HG03280 (cell line): ENCODE measurements at regions not wholly inside any gene's neighbourhood (a gene's known extent, or its start where the extent isn't known, plus 50 kb on each side); places are given as distances from the start of the nearest gene placed in this dataset.
"Not testable (repeated sequence)": the region's sequence is repeated elsewhere in the genome, so short reads cannot be mapped to it uniquely, and the experiment has no call there.

Experiments
- ATAC-seq: cut with Tn5 transposase; IDR thresholded peaks from one replicate; pipeline ENCODE4 v1.9.1; 2021; ENCODE audit warnings: mild to moderate bottlenecking, moderate library complexity; ENCODE audit not compliant: unreplicated experiment

DNA sequence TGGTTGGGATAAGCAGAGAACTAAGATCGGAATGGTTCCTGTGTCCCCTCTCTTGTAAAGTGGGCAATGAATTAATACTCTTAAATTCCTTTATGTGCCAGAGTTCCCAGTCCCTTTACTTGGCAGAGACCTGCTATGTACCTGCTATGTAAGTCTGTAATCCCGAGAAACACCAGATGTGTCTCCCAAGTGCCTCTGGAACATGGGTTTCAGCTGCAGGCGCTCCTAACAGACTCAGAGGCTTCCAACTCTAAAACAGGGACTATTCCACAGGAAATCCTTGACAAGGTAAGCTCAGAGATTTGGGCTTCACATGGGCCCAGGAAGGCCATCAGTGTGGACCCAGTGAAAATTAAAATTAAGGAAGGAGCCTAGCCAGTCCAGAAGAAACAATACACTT, 117.7 kb upstream of the PLCL2 start:
- ATAC-seq = no peak

DNA sequence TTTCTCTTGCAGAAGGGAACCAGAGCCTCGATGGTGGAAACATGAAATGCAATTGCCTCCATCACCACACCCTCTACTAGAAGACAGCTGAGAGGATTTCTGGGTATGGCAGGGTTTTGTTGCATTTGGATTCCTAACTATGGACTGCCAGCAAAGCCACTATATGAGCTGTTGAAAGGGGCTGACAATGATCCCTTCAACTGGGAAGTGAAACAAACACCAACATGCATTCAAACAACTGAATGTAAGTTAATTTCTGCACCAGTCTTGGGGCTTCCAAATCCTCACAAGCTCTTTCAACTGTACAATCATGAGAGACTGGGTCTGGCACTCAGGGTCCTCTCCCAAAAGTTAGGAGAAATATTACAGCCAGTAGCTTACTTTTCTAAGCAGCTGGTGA, 116.7 kb upstream of the PLCL2 start:
- ATAC-seq = no peak

DNA sequence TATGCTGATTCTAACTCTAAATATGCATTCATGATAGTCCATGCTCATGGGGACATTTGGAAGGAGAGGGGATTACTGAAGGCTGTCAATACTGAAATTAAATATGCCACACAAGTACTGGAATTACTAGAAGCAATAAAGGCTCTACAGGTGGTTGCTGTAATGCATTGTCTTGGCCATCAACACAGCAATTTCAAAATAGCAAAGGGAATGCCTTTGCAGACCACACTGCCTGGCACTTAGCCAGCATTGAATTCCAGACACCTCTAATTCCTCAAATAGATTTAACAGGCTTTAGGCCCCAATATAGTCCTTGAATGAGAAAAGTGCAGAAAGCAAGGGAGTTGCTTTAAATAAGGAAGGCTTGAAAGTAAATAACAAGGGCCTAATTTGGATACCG, 115.8 kb upstream of the PLCL2 start:
- ATAC-seq = no peak

DNA sequence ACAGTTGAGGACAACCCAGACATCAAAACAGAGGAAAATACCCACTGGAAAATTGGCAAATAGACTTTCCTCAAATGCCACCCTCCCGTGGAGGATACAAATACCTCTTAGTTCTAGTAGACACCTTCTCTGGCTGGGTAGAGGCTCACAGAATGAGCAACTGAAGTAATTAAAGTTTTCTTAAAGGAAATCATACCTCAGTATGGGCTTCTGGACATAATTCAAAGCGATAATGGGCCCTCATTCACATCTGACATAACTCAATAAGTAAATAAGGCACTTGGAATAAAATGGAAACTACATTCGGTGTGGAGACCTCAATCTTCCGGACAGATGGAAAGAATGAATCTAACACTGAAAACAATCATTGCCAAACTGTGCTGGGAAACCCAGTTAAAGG, 115.2 kb upstream of the PLCL2 start:
- no peak for ATAC-seq

DNA sequence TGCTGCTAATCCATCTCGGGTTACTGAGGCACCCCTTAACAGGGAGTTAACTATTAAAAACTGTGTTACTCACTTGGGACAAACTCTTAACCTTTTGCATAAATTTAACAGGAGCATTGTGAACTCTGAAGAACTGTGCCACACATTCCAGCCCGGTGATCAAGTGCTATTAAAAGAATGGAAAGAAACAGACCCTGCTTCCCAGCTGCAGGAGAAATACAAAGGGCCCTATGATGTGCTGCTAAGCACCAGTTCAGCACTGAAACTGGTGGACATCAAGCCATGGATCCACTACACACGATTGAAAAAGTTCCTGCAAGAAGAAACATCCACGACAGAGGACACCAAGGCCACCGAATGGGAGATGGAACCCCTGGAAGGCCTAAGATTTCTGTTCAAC, 114.7 kb upstream of the PLCL2 start:
- ATAC-seq = no peak

DNA sequence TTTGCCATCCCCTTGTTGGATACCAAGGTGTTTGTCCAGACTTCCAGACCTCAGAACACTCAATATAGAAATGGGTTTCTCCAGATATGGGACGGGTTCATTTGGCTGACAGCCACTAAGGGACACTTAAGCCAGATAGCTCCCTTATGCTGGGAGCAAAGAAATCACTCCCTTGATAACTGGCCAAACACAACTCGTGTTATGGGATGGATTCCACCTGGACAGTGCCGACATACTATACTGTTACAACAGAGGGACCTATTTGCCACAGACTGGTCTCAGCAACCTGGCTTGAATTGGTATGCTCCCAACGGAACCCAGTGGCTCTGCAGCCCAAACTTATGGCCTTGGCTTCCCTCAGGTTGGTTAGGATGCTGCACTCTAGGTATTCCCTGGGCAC, 114.0 kb upstream of the PLCL2 start:
- no peak for ATAC-seq

DNA sequence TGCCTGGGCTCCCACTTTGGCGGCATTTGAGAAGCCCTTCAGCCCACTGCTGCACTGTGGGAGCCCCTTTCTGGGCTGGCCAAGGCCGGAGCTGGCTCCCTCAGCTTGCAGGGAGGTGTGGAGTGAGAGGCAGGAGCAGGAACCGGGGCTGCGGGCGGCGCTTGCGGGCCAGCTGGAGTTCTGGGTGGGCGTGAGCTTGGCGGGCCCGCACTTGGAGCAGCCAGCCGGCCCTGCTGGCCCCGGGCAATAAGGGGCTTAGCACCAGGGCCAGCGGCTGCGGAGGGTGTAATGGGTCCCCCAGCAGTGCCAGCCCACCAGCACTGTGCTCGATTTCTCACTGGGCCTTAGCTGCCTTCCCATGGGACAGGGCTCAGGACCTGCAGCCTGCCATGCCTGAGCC, 111.2 kb upstream of the PLCL2 start:
- ATAC-seq = not testable (repeated sequence)

DNA sequence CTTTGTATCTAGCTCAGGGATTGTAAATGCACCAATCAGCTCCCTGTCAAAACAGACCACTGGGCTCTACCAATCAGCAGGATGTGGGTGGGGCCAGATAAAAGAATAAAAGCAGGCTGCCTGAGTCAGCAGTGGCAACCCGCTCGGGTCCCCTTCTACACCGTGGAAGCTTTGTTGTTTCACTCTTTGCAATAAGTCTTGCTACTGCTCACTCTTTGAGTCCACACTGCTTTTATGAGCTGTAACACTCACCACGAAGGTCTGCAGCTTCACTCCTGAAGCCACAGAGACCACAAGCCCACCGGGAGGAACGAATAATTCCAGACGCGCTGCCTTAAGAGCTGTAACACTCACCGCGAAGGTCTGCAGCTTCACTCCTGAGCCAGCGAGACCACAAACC, 110.2 kb upstream of the PLCL2 start:
- ATAC-seq = not testable (repeated sequence)

DNA sequence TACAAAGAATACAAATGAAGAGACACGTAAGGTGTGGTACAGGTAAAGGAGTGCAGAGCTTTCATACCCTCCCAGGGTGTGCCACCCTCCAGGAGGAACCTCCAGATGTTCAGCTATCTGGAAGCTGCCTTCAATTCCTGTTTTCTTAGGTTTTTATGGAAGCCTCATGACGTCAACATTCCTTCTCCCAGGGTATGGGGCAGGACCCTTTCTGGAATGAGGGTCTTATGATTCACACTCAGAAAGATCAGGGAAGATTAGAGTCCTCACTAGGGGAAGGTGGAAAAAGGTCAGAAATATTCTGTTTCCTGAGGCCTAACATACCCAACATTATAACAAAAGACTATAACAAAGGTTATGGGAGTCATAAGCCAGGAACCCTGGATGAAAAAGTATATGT, 99.8 kb upstream of the PLCL2 start:
- ATAC-seq = no peak

DNA sequence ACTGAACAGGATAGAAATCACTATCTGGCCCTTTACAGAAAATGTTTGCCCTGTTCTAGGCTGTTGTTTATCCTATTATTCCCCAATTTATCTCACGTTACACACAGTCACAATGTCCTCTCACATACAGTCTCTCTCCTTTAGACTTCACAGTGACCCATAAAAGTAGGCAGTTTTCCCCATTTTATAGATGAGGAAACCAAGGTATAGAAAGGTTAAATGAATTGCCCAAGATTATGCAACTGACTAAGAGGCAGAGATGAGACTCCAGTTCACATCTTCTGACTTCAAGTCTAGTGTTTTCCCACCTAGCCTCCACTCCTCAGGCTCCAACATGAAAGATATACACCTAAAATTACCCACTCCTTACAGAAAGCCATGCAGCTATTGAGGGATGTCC, 99.3 kb upstream of the PLCL2 start:
- ATAC-seq = no peak

DNA sequence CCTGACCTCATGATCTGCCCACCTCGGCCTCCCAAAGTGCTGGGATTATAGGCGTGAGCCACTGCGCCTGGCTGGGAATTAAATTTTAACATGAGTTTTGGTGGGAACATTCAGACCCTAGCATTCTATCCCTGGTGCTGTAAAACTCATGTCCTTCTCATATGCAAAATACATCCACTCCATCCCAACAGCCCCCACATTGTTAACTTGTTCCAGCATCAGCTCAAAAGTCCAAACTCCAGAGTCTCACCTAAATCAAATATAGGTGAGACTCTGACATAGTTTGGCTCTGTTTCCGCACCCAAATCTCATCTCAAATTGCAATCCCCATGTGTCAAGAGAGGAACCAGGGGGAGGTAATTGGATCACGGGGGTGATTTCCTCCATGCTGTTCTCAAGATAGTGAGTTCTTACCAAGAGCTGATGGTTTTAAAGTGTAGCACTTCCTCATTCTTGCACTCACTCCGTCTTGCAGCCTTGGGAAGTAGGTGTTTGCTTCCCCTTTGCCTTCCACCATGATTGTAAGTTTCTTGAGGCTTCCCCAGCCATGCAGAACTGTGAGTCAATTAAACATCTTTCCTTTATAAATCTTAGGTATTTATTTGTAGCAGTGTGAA, 96.2 kb upstream of the PLCL2 start:
- no peak for ATAC-seq

DNA sequence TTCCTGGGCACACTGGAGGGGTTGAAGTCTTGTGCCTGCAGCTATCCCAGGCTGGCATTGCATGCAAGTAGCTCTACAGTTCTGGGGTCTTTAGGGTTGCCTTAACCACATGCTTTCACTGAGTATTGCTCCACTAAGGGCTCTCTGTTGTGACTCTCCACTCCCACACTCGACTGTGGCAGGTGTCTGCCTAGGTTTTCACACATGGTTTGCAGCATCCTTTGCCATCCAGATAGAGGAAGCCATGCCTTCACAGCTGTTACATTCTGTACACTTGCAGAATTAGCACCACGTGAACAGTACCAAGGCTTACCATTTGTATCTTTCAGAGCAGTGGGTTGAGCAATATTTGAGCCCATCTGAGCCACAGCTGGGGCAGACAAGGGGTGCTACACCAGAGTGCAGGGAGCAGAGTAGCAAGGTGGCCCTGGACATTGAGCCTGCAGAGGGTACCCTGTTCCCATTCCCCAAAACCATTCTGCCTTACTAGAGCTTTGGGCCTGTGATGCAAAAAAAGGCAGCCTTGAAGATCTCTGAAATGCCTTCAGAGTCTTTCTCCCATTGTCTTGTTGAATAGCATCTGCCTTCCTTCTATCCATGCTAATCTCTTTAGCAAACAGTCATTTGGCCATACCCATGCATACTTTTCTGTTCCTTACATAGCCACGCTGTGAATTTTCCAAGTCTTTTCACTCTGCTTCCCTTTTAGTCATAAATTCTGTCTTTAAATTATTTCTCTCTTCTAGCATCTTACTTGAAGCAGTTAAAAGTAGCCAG, 95.2 kb upstream of the PLCL2 start:
- ATAC-seq = no peak

DNA sequence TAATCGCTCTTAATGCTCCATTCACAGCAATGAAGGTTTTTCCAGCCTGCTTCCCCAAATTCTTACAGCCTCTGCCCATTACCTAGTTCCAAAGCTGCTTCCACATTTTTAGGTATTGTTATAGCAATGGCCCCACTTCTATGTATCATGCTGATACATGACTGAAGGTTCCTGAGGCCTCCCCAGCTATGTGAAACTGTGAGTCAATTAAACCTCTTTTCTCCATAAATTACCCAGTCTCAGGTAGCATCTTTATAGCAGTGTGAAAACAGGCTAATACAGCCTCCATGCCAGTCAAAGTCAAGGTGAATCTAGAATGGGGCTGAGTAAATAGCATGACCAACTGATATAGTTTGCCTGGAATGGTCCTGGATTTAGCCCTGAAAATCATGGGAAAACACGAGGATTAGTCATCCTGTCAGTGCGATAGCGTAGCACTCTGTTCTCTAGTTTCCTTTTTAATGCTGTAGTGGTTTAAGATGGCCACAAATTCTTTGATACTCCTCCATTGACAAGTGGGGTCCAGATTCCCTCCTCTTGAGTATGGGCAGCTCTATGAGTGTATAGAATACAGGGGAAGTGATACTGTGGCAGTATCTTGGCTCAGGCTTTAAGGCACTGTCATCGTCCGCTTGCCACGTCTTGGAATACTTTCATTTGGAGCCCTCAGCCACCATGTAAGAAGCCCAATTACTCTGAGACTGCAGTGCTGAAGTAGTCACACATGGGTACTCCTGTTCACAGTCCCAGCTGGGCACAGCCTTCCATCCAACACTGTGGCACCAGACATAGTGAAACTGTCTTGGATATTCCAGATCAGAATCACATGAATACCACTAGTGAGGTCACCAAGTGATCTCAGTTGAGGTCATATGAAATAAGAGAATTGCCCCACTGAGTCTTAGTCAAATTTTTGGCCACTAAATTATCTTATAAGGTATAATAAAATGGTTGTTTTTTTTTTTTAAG, 94.0 kb upstream of the PLCL2 start:
- ATAC-seq = no peak

DNA sequence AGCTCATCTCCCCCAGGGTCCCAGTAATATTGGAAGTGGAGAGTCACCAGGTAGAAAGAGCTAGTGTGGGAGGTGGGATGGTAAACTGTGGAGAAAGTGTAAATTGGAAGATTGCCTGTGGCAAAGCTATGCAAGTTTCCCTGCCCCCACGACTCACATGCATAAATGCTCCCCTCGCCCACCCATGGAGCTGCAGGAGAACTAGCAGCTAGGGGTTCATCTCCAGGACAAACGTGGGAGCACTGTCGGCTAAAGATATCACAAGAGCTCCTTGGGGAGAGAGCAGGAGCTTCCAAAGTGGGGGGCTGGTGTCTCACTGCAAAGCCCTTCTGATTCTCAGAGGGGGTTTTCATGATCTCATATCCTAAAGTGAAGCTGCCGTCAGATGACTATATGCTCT, 91.4 kb upstream of the PLCL2 start:
- no peak for ATAC-seq

DNA sequence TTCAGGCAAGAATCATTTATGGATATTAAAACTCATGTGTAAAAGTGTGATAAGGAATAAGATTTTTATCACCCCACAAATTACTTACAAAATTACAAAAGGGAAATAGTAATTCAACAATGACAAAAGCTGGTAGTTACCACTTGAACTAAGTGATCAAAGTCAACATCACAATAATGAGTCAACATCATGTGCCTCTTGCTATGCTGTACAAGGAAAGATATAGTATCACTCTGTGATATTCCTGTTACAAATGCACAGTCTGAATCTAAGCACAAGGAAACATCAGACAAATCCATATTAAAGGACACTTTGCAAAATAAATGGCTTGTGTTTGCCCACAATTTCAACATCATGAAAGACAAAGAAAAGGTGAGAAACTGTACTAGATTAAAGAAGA, 90.5 kb upstream of the PLCL2 start:
- no peak for ATAC-seq

DNA sequence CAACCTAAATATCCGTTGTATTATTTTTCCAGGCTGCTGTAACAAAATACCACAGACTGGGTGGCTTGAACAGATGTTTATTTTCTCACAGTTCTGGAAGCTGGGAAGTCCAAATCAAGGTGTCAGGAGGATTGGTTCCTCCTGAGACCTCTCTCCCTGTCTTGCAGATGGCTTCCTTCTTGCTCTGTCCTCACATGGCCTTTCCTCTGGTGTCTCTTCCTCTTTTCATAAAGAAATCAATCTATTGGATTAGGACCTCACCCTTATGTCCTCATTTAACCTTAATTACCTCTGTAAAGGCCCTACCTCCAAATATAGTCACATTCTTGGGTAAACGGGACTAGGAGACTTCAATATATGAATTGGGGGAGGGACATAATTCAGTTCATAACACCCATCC, 89.2 kb upstream of the PLCL2 start:
- ATAC-seq = no peak

DNA sequence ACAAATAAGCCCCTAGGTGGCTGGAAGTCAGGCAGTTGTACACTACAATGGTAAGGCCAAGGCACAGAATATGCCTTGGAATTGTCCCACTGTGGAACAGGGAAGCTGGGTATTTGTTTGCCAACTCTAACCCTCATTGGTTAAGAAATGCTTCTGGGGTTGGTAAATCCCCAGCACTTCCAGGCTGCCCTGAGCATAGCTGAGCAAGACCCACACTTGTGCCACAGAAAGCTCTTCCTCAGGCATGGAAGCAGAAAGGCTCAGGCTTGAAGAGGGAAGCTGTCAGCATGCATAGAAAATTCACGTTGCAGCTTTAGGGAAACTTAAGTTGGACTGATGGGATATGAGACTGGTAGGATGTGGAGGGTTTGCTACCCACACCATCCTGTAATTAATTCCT, 86.9 kb upstream of the PLCL2 start:
- no peak for ATAC-seq

DNA sequence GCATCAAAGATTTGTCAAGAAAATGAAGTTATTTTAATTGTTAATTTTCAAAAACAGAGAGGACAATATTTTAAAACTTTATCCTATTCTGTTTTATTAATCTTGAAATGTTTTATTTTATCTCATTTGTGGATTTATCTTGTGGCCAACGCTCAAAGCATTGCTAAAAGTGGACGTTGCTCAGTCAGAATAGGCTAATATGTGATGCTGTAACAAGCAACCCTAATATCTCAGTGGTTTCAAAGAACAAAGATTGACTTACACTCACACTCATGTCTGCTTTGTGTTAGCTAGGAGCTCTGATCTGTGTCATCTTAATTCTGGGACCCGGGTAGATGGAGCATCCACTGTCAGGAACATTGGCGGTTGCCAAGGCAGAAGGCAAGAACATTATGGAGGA, 86.0 kb upstream of the PLCL2 start:
- ATAC-seq = no peak

DNA sequence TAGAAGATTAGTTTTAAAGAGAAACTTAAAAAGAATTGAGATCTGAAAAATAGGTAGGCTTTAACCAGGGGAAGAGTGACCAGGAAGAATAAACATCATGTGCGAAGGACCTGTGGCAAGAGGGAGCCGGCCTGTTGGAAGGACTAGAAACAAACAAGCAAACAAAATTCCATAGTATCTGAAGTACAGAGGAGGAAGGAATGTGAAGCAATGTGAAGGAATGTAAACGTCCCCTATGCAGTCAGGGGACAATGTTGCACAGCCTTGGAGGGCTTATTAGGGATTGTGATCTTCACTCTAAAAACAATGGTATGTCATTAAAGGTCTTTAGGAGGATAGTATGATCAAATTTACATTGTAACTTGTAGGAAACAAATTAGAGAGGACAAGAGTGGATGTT, 84.4 kb upstream of the PLCL2 start:
- ATAC-seq = no peak

DNA sequence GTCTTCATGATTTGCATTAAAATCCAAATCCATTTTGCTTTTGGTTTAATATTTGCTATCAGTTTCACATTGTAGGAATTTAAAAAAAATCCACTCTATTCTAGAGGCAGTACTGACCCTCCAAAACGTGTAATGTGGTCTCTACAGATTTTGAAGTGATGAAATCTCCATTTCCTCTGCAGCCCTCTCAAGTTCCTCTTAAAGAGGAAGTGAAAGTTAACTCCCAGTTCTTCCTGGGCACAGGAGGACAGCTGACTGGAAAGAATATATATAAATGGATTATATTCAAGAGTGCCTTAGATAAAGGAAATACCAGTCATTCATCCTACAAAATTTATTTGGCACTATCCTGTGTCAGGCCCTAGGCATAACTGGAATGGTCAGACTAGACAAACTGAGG, 83.5 kb upstream of the PLCL2 start:
- ATAC-seq = no peak

DNA sequence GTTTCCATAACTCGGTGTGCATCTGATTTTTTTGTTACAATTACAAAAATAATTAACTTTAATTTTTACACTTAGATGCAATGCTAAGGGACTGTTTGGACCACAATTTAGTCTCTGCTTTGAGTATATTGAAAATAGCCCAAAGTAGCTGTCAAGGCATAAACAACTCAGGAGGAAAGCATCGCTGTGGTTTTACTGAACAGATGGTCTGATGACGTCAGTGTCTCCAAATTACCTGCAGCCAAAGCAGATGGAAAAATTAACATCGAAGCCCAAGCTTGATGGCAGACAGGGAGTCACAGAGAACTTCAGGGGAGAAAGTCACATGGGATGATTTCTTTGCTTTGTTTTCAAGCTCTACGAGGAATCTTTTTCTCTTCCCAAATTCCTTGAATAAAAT, 83.1 kb upstream of the PLCL2 start:
- no peak for ATAC-seq

DNA sequence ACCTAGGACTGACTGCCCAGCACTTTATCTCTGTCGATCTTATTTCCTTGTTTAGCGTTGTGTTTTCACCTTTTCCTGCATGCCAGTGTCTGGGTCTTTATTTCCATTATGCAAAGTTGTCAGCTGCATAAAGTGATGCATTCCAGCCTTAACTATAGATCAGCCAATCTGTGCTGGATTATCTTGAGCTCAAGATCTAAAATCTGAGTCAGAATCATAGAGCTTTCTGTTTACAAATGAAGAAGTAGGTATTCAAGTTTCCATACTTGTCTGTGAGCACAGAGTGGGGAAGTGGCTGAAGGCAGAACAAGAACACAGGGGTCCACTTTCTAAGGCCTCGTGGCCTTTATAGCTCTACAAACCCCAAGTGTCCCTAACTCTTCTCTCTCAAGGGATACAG, 82.4 kb upstream of the PLCL2 start:
- peak; percentile 79 for ATAC-seq
